SK-N-SH (cell line): ENCODE measurements at regions not wholly inside any gene's neighbourhood (a gene's known extent, or its start where the extent isn't known, plus 50 kb on each side); places are given as distances from the start of the nearest gene placed in this dataset.

Experiments used
- CHD2 ChIP-seq: fragments of 150-350 bp; IDR thresholded peaks from 2 replicates; pipeline ENCODE4 v1.6.1; 2018; ENCODE audit warnings: low read length; ENCODE audit not compliant: partially characterized antibody
- ELF1 ChIP-seq: IDR thresholded peaks from 2 replicates; pipeline ENCODE4 v1.4.0; 2012
- EP300 ChIP-seq, 2 experiments: IDR thresholded peaks; 2 replicates each; pipeline versions ENCODE4 v1.4.0 to v1.6.1; 2012; ENCODE audit warnings: borderline replicate concordance in 1 of 2, low read depth in 1 of 2, low read length in 1 of 2
- EZH2phosphoT487 ChIP-seq: fragments of 200-600 bp; sonication (generic); IDR thresholded peaks from 2 replicates; pipeline ENCODE4 v1.6.1; 2017; ENCODE audit warnings: low read depth, mixed run types, mild to moderate bottlenecking, antibody characterized with exemption, moderate library complexity, borderline replicate concordance
- GABPA ChIP-seq: IDR thresholded peaks from 2 replicates; pipeline ENCODE4 v1.4.0; 2012; ENCODE audit warnings: low read depth, mild to moderate bottlenecking
- NFIC ChIP-seq: IDR thresholded peaks from 2 replicates; pipeline ENCODE4 v1.4.0; 2012; ENCODE audit warnings: borderline replicate concordance
- NRF1 ChIP-seq: IDR thresholded peaks from 2 replicates; pipeline ENCODE4 v1.6.1; 2012; ENCODE audit warnings: low read depth, mild to moderate bottlenecking, low read length
- SIN3A ChIP-seq: IDR thresholded peaks from 2 replicates; pipeline ENCODE4 v1.6.1; 2012; ENCODE audit warnings: low read depth, mild to moderate bottlenecking, low read length, moderate library complexity, borderline replicate concordance
- SMC3 ChIP-seq: IDR thresholded peaks from 2 replicates; pipeline ENCODE4 v1.6.1; 2012; ENCODE audit warnings: low read depth, low read length, improper control_type of control experiment
- YY1 ChIP-seq: IDR thresholded peaks from 2 replicates; pipeline ENCODE4 v1.4.0; 2012; ENCODE audit warnings: low read depth, mild to moderate bottlenecking
- TF ChIP-seq, protein P1 (sequence below): fragments of 200-600 bp; sonication (generic); IDR thresholded peaks from 2 replicates; pipeline ENCODE4 v1.6.1; 2017; ENCODE audit warnings: antibody characterized with exemption, mild to moderate bottlenecking, moderate library complexity
- TF ChIP-seq, protein P2 (sequence below): IDR thresholded peaks from 2 replicates; pipeline ENCODE4 v1.6.1; 2012; ENCODE audit warnings: mild to moderate bottlenecking, low read depth, low read length, moderate library complexity
- TF ChIP-seq, protein P3 (sequence below): IDR thresholded peaks from 2 replicates; pipeline ENCODE4 v1.4.0; 2012; ENCODE audit warnings: low read depth, borderline replicate concordance
- TF ChIP-seq, protein P4 (sequence below): IDR thresholded peaks from 2 replicates; pipeline ENCODE4 v1.4.0; 2012; ENCODE audit warnings: low read depth

DNA sequence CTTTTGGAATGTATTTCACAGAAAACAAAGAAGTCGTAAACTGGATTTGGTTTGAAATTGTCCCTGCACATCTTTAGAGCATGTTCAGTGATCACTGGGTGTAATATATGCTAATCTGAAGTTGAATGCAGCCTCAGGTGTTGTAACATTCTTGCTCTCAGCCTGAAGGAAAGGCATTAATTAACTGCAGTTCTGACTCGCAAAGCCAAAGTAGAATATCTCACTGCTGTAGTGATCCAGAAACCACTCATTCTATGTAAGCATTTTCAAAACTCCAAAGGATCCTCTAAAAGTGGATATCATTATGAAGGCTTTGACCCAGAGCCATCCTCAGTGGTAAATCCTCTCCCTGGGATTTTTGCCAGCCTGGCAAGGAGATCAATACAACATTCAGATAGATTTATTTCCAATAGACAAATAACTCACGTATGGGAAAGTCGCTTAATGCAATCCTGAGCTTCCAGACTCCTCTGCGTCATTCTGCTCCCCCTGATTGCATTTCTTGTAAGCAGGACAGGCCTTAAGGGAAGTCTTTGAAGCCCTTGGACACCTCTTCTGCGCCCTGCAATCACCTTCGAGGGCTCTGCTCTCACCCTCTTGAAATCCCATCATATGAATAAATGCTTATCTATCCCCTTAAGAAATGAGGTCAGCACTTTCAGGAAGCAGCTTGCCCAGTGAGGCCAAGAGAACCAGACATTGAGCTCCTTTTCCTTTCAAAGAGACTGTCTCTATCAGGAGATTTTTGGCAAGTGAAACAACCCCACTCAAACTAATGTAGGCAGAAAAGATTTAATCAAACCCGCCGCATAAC, 301.7 kb upstream of the NBEA start:
- TF ChIP-seq, protein P1, sequence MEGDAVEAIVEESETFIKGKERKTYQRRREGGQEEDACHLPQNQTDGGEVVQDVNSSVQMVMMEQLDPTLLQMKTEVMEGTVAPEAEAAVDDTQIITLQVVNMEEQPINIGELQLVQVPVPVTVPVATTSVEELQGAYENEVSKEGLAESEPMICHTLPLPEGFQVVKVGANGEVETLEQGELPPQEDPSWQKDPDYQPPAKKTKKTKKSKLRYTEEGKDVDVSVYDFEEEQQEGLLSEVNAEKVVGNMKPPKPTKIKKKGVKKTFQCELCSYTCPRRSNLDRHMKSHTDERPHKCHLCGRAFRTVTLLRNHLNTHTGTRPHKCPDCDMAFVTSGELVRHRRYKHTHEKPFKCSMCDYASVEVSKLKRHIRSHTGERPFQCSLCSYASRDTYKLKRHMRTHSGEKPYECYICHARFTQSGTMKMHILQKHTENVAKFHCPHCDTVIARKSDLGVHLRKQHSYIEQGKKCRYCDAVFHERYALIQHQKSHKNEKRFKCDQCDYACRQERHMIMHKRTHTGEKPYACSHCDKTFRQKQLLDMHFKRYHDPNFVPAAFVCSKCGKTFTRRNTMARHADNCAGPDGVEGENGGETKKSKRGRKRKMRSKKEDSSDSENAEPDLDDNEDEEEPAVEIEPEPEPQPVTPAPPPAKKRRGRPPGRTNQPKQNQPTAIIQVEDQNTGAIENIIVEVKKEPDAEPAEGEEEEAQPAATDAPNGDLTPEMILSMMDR = no peak
- TF ChIP-seq GABPA = no peak
- no peak for TF ChIP-seq SMC3
- TF ChIP-seq EP300 (IDR thresholded peaks at IDR 0.05; ENCODE audit: borderline replicate concordance in 1 of 2, low read depth in 1 of 2, low read length in 1 of 2) = no peak
- TF ChIP-seq, protein P2, sequence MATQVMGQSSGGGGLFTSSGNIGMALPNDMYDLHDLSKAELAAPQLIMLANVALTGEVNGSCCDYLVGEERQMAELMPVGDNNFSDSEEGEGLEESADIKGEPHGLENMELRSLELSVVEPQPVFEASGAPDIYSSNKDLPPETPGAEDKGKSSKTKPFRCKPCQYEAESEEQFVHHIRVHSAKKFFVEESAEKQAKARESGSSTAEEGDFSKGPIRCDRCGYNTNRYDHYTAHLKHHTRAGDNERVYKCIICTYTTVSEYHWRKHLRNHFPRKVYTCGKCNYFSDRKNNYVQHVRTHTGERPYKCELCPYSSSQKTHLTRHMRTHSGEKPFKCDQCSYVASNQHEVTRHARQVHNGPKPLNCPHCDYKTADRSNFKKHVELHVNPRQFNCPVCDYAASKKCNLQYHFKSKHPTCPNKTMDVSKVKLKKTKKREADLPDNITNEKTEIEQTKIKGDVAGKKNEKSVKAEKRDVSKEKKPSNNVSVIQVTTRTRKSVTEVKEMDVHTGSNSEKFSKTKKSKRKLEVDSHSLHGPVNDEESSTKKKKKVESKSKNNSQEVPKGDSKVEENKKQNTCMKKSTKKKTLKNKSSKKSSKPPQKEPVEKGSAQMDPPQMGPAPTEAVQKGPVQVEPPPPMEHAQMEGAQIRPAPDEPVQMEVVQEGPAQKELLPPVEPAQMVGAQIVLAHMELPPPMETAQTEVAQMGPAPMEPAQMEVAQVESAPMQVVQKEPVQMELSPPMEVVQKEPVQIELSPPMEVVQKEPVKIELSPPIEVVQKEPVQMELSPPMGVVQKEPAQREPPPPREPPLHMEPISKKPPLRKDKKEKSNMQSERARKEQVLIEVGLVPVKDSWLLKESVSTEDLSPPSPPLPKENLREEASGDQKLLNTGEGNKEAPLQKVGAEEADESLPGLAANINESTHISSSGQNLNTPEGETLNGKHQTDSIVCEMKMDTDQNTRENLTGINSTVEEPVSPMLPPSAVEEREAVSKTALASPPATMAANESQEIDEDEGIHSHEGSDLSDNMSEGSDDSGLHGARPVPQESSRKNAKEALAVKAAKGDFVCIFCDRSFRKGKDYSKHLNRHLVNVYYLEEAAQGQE = no peak
- TF ChIP-seq, protein P3, sequence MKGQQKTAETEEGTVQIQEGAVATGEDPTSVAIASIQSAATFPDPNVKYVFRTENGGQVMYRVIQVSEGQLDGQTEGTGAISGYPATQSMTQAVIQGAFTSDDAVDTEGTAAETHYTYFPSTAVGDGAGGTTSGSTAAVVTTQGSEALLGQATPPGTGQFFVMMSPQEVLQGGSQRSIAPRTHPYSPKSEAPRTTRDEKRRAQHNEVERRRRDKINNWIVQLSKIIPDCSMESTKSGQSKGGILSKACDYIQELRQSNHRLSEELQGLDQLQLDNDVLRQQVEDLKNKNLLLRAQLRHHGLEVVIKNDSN = no peak
- no peak for TF ChIP-seq EZH2phosphoT487
- no peak for TF ChIP-seq YY1
- TF ChIP-seq, protein P4, sequence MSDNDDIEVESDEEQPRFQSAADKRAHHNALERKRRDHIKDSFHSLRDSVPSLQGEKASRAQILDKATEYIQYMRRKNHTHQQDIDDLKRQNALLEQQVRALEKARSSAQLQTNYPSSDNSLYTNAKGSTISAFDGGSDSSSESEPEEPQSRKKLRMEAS = no peak
- no peak for TF ChIP-seq ELF1
- no peak for TF ChIP-seq NFIC
- no peak for TF ChIP-seq SIN3A
- TF ChIP-seq NRF1 = no peak
- no peak for TF ChIP-seq CHD2
